HG03196 (cell line): ENCODE measurements at regions not wholly inside any gene's neighbourhood (a gene's known extent, or its start where the extent isn't known, plus 50 kb on each side); places are given as distances from the start of the nearest gene placed in this dataset.
"Not testable (repeated sequence)": the region's sequence is repeated elsewhere in the genome, so short reads cannot be mapped to it uniquely, and the experiment has no call there.

Source experiments
- ATAC-seq: cut with Tn5 transposase; IDR thresholded peaks from one replicate; pipeline ENCODE4 v1.9.1; 2021; ENCODE audit not compliant: unreplicated experiment

DNA sequence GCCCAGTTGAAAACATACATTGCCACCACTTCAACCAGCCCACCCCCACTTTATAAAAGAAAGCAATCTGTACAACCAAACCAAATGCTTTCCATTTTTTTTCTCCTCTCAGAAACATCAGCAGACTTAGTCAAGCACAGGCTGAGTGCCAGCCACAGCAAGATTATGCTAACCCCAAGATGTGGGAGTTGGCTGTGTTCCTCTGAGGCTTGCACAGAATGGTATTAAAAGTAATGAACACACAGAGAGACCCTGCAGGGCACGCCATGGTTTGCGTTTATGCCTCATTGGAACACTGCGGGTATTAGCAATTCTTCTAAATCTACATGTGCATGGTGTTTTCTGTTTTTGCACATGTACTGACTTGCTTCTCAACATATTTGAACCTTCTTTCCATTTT is 419.9 kb upstream of the GRAMD2B start:
- no peak for ATAC-seq

DNA sequence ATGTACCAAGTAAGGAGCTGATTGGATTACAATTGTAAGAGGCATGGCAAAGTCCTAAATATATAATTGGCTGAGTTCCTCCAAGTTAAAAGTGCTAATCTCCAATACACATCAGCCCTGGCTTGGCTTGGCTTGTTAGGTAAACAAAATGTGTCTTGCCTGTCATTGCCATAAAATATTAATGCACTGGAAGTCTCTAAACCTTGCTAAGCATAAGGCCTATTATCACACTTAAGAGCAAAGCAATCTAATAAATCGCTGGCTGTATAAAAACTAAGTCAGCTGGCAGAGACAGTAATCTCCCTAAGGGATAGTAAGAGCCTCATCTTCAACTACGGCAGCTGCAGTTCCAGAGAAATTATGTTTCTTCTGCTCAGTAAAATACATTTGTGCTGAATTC is 418.6 kb upstream of the GRAMD2B start:
- no peak for ATAC-seq

- ATAC-seq: no peak
Measured at GRCh38 chr5:126007841-126008240, 415.4 kb upstream of the GRAMD2B start.

DNA sequence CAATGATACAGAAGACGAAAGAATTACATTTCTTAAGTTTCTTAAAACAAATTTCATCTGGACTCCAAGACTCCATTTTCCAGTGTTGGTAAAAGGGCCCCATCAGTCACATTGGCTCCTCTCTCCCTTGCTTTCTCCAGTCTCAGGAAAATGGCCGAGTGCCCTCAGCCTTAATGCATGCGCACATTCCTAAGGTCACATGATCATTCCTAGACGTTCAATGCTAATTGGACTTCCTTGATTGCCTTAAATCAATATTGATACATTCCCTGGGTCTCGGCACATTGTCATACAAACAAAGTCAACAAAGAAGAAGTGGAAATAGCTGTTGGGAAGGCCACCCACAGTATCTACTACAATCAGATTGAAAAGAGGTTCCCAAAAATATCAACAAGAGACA is 413.6 kb upstream of the GRAMD2B start:
- no peak for ATAC-seq

GRCh38 chr5:126011526-126011925 is 411.7 kb upstream of the GRAMD2B start:
- ATAC-seq: not testable (repeated sequence)

- ATAC-seq: no peak
Measured at GRCh38 chr5:126014676-126015075, 408.5 kb upstream of the GRAMD2B start.

DNA sequence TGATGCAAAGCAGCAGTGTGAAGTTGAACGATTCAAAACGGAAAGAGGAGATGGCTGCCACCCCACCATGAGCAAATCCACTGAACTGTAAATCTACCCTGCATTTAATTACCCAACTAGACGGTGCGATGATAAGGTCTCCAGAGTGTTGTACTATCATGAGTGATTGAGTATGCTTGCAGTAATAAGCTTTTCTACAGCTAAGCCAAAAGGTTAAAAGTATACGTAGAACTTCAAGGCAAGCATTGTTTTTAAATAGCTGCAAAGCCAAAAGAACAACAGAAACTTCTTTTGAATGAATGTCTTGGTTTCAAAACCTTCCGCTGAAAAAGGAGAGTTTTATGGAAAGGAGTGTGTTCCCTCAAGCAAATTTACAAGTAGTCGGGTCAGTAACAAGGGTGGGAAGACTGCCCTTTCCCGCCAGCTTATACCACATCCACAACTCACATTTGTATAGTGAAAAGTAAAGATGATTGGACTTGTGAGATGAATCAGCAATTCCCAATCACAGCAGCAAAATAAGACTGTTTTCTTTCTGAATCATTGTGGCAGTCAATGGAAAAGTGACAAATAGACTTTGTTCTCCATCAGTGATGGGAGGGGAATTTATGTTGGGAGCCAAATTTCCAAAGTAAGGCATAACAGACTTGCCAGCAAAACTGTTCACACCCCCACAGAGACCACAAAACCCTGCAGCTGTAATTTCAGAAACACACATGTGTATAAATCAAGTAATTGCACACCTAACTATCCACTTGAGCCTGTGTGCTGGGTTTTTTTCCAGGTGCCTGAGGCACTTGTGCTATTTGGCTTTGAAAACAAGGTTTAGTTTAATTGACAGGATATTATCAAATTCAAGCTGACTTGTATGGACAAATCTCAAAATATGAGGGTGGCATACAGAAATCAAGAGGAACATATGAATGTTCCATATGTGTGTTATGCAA is 407.7 kb upstream of the GRAMD2B start:
- ATAC-seq: no peak

DNA sequence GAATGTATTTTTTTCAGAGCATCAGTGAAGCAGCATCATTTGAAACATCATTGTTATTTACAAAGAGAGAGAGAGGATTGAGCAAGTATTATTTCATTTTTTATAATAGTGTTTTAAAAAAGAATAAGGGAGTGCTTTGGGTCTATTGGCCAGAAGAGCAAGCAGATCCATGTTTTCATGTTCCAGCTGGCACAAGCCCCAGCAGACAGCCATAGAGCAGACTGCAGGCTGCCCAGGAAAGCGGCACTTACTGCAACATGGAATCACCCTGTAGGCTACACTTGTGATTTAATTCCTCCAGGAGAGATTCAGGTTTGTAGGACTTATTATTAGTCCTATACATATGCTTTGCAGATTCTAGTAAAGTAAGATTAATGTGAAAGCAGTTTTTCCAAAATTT is 407.0 kb upstream of the GRAMD2B start:
- no peak for ATAC-seq

- ATAC-seq: no peak
Measured at GRCh38 chr5:126017096-126017495, 406.1 kb upstream of the GRAMD2B start.

- ATAC-seq: no peak
Measured at GRCh38 chr5:126020770-126021169, 402.4 kb upstream of the GRAMD2B start.

GRCh38 chr5:126023994-126024441 is 399.2 kb upstream of the GRAMD2B start:
- no peak for ATAC-seq

GRCh38 chr5:126027149-126027548 is 396.1 kb upstream of the GRAMD2B start:
- no peak for ATAC-seq

- ATAC-seq: no peak
Measured at GRCh38 chr5:126027652-126028051, 395.6 kb upstream of the GRAMD2B start.

DNA sequence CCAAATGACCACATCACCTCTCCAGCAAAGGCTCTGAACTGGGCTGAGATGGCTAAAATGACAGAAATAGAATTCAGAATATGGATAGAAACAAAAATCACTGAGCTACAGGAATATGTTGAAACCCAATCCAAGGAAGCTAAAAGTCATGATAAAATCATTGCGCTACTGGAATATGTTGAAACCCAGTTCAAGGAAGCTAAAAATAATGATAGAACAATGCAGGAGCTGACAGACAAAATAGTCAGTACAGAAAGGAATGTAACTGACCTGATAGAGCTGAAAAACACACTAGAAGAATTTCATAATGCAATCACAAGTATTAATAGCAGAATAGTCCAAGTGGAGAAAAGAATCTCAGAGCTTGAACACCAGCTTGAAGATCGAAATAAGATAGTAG is 394.9 kb upstream of the GRAMD2B start:
- ATAC-seq: no peak

- not testable (repeated sequence) for ATAC-seq
Measured at GRCh38 chr5:126029282-126029681, 393.9 kb upstream of the GRAMD2B start.

DNA sequence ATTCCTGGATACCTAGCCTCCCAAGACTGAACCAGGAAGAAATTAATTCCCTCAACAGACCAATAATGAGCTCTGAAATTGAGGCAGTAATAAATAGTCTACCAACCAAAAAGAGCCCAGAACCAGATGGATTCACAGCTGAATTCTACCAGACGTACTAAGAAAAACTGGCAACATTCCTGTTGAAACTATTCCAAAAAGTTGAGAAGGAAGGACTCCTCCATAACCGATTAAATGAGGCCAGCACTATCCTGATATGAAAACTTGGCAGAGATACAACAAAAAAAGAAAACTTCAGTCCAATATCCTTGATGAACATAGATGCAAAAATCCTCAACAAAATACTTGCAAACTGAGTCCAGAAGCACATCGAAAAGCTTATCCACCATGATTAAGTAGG is 392.5 kb upstream of the GRAMD2B start:
- no peak for ATAC-seq

DNA sequence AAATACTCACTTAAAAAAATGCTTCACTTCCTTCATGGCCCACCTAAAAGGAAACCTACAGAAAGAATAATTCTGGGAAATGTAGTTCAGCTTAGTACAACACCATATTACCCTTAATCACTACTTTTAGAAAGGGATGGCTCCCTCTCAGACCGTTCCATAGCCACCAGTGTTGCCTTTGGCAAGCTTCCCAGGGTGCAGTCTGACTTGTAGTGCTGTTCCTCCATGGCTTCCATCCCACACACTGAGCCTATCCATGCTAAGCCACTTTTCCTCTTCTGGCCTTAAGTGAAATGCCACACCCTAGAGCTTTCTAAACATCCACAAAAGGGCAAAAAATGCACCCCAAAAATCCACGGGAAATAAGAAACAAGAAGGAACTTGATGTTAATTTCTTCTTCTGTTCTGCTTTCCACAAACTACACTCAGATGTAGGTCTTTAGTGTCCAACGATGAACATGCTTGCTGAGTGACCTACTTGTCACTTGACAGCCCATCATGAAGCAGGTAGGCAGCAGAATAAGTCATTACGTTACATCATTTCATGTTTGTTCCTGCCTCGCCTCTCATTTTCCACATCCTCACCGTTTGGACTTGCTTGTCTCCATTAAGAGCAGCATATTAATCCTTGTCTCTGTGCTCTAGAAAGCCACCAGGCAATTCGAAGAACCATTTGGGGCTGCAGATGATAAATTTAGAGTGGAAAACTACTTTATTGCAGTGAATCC is 391.1 kb upstream of the GRAMD2B start:
- no peak for ATAC-seq

GRCh38 chr5:126043688-126044087 is 379.5 kb upstream of the GRAMD2B start:
- no peak for ATAC-seq

GRCh38 chr5:126044111-126044668 is 379.0 kb upstream of the GRAMD2B start:
- ATAC-seq: no peak

- ATAC-seq: no peak
Measured at GRCh38 chr5:126044931-126045565, 378.2 kb upstream of the GRAMD2B start.

GRCh38 chr5:126046318-126046717 is 376.9 kb upstream of the GRAMD2B start:
- no peak for ATAC-seq
